KMS-11 (cell line): ENCODE measurements at regions not wholly inside any gene's neighbourhood (a gene's known extent, or its start where the extent isn't known, plus 50 kb on each side); places are given as distances from the start of the nearest gene placed in this dataset.

Source experiments
- H2AFZ ChIP-seq: fragments of 200-600 bp; sonication (generic); 2 replicates; pipeline ENCODE4 v1.6.1; 2016; ENCODE audit warnings: antibody characterized with exemption, mixed run types, low read depth
- H3K27ac ChIP-seq: fragments of 200-600 bp; sonication (generic); 2 replicates; pipeline ENCODE4 v1.6.1; 2016; ENCODE audit warnings: mild to moderate bottlenecking, mixed run types
- H3K27me3 ChIP-seq: fragments of 200-600 bp; sonication (generic); 2 replicates; pipeline ENCODE4 v1.6.1; 2017; ENCODE audit warnings: mild to moderate bottlenecking, low read depth, mixed run types, moderate library complexity; ENCODE audit not compliant: insufficient read depth
- H3K36me3 ChIP-seq: fragments of 200-600 bp; sonication (generic); 2 replicates; pipeline ENCODE4 v1.6.1; 2017; ENCODE audit warnings: mild to moderate bottlenecking, mixed run types; ENCODE audit not compliant: insufficient read depth
- H3K4me1 ChIP-seq: fragments of 200-600 bp; sonication (generic); 2 replicates; pipeline ENCODE4 v1.6.1; 2016; ENCODE audit warnings: mild to moderate bottlenecking, low read depth, mixed run types; ENCODE audit not compliant: poor library complexity, severe bottlenecking
- H3K4me2 ChIP-seq: fragments of 200-600 bp; sonication (generic); 2 replicates; pipeline ENCODE4 v1.7.0; 2016; ENCODE audit warnings: mild to moderate bottlenecking, mixed run types
- H3K4me3 ChIP-seq: fragments of 200-600 bp; sonication (generic); IDR thresholded peaks from 2 replicates; pipeline ENCODE4 v1.6.1; 2017; ENCODE audit warnings: low read depth, low read length, mixed read lengths; ENCODE audit not compliant: insufficient read depth
- H3K79me2 ChIP-seq: fragments of 200-600 bp; sonication (generic); 2 replicates; pipeline ENCODE4 v1.6.1; 2016; ENCODE audit warnings: low read depth, mixed run types; ENCODE audit not compliant: insufficient read depth
- H3K9ac ChIP-seq: fragments of 200-600 bp; sonication (generic); 2 replicates; pipeline ENCODE4 v1.6.1; 2016; ENCODE audit warnings: mild to moderate bottlenecking, mixed run types
- H4K20me1 ChIP-seq: fragments of 200-600 bp; sonication (generic); 2 replicates; pipeline ENCODE4 v1.6.1; 2016; ENCODE audit warnings: mild to moderate bottlenecking, mixed run types; ENCODE audit not compliant: insufficient read depth
- CTCF ChIP-seq: fragments of 200-600 bp; sonication (generic); conservative IDR thresholded peaks from 2 replicates; pipeline ENCODE4 v1.6.1; 2017; ENCODE audit warnings: low read depth, mild to moderate bottlenecking, antibody characterized with exemption, low read length, moderate library complexity, mixed read lengths

GRCh38 chr13:111006506-111007031 is 91.7 kb upstream of the ANKRD10 start:
- Histone ChIP-seq H3K4me2 (no peak overlapping the region), H3K27ac (no peak overlapping the region)

GRCh38 chr13:111005808-111006505 is 91.1 kb upstream of the ANKRD10 start:
- Histone ChIP-seq H3K27ac (no peak overlapping the region), H3K4me3 (no peak overlapping the region), H3K4me1 (no peaks in the 10 kb centered on the region), H3K9ac (no peak overlapping the region), H4K20me1 (no peaks in the 10 kb centered on the region), H3K36me3 (no peaks in the 10 kb centered on the region), H3K27me3 (no peaks in the 10 kb centered on the region), H3K79me2 (no peaks in the 10 kb centered on the region), H3K4me2 (no peak overlapping the region), H2AFZ (no peak overlapping the region)
- TF ChIP-seq CTCF, result no peak

More at GRCh38 chr13:111006506-111007031, 91.7 kb upstream of the ANKRD10 start:
- Histone ChIP-seq H3K27me3 (no peaks in the 10 kb centered on the region), H3K4me3 (no peak overlapping the region), H2AFZ (no peak overlapping the region), H3K4me1 (no peaks in the 10 kb centered on the region), H3K9ac (no peak overlapping the region), H3K79me2 (no peaks in the 10 kb centered on the region), H3K36me3 (no peaks in the 10 kb centered on the region), H4K20me1 (no peaks in the 10 kb centered on the region)
- no peak for TF ChIP-seq CTCF

- no peak overlapping the region for H3K9ac ChIP-seq
Observed at GRCh38 chr13:111005364-111005763, 90.5 kb upstream of the ANKRD10 start.

GRCh38 chr13:111004444-111004843 is 89.6 kb upstream of the ANKRD10 start:
- Histone ChIP-seq H3K4me3 (no peak overlapping the region), H3K36me3 (no peaks in the 10 kb centered on the region), H3K4me2 (no peak overlapping the region), H3K79me2 (no peaks in the 10 kb centered on the region), H4K20me1 (no peaks in the 10 kb centered on the region), H3K27ac (no peak overlapping the region), H3K9ac (no peak overlapping the region), H3K27me3 (no peaks in the 10 kb centered on the region), H3K4me1 (no peaks in the 10 kb centered on the region), H2AFZ (no peak overlapping the region)
- no peak for TF ChIP-seq CTCF

More at GRCh38 chr13:111005364-111005763, 90.5 kb upstream of the ANKRD10 start:
- no peak for TF ChIP-seq CTCF
- no peaks in the 10 kb centered on the region for H3K27me3 ChIP-seq
- H3K79me2 ChIP-seq, result no peaks in the 10 kb centered on the region
- no peaks in the 10 kb centered on the region for H4K20me1 ChIP-seq
- H3K4me1 ChIP-seq, result no peaks in the 10 kb centered on the region
- no peak overlapping the region for H2AFZ ChIP-seq
- no peak overlapping the region for H3K4me2 ChIP-seq
- H3K36me3 ChIP-seq, result no peaks in the 10 kb centered on the region
- no peak overlapping the region for H3K27ac ChIP-seq
- no peak overlapping the region for H3K4me3 ChIP-seq
